ENCODE measurements at regions not wholly inside any gene's neighbourhood (a gene's known extent, or its start where the extent isn't known, plus 50 kb on each side); places are given as distances from the start of the nearest gene placed in this dataset.

GRCh38 chr7:4549681-4550080 is 132.4 kb upstream of the FOXK1 start:
- TF ChIP-seq POLR2AphosphoS5 (IDR thresholded peaks at IDR 0.05; ENCODE audit: low read depth, low read length), result no peak
- TF ChIP-seq CTCF (IDR thresholded peaks at IDR 0.05), result no peak
- TF ChIP-seq SIN3A (IDR thresholded peaks at IDR 0.05; ENCODE audit: borderline replicate concordance, insufficient read depth, low read depth, low read length), result no peak
- TF ChIP-seq REST (IDR thresholded peaks at IDR 0.05; ENCODE audit: insufficient read depth in 1 of 2, low read depth in 2 of 2, low read length in 1 of 2), result no peak
- TF ChIP-seq TCF7L2 (IDR thresholded peaks at IDR 0.05; ENCODE audit: low read depth, low read length), result no peak

All from Panc1 (cell line).